Loucy (cell line): ENCODE measurements at regions not wholly inside any gene's neighbourhood (a gene's known extent, or its start where the extent isn't known, plus 50 kb on each side); places are given as distances from the start of the nearest gene placed in this dataset.
"Not testable (repeated sequence)": the region's sequence is repeated elsewhere in the genome, so short reads cannot be mapped to it uniquely, and the experiment has no call there.

ENCODE experiments used
- EZH2phosphoT487 ChIP-seq: fragments of 200-600 bp; IDR thresholded peaks from 2 replicates; pipeline ENCODE4 v1.6.1; 2018; ENCODE audit warnings: antibody characterized with exemption, mild to moderate bottlenecking, moderate library complexity, borderline replicate concordance
- TF ChIP-seq, protein P1 (sequence below): fragments of 200-600 bp; sonication (generic); conservative IDR thresholded peaks from 2 replicates; pipeline ENCODE4 v1.5.1; 2014; ENCODE audit warnings: mild to moderate bottlenecking, antibody characterized with exemption, low read length

DNA sequence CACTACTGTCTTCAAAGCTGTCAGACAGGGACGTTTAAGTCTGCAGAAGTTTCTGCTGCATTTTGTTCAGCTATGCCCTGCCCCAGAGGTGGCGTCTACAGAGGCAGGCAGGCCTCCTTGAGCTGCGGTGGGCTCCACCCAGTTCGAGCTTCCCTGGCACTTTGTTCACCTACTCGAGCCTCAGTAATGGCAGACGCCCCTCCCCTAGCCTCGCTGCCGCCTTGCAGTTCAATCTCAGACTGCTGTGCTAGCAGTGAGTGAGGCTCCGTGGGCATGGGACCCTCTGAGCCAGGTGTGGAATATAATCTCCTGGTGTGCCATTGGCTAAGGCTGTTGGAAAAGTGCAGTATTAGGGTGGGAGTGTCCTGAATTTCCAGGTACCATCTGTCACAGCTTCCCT, 433.5 kb upstream of the LMCD1 start:
- TF ChIP-seq, protein P1, sequence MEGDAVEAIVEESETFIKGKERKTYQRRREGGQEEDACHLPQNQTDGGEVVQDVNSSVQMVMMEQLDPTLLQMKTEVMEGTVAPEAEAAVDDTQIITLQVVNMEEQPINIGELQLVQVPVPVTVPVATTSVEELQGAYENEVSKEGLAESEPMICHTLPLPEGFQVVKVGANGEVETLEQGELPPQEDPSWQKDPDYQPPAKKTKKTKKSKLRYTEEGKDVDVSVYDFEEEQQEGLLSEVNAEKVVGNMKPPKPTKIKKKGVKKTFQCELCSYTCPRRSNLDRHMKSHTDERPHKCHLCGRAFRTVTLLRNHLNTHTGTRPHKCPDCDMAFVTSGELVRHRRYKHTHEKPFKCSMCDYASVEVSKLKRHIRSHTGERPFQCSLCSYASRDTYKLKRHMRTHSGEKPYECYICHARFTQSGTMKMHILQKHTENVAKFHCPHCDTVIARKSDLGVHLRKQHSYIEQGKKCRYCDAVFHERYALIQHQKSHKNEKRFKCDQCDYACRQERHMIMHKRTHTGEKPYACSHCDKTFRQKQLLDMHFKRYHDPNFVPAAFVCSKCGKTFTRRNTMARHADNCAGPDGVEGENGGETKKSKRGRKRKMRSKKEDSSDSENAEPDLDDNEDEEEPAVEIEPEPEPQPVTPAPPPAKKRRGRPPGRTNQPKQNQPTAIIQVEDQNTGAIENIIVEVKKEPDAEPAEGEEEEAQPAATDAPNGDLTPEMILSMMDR, result not testable (repeated sequence)
- TF ChIP-seq EZH2phosphoT487, result not testable (repeated sequence)
